K562 (cell line): ENCODE measurements at regions not wholly inside any gene's neighbourhood (a gene's known extent, or its start where the extent isn't known, plus 50 kb on each side); places are given as distances from the start of the nearest gene placed in this dataset.

Experiments used
- CREB1 ChIP-seq, 2 experiments: sonication (generic) in 1 of 2; formaldehyde crosslinking in 1 of 2; IDR thresholded peaks; 2 replicates each; pipeline versions ENCODE4 v1.6.1 to v1.8.0; 2012 to 2022; ENCODE audit warnings: inconsistent platforms in 1 of 2, mild to moderate bottlenecking in 1 of 2, missing genetic modification reagents in 1 of 2, moderate library complexity in 1 of 2
- CTCF ChIP-seq, 3 experiments: IDR thresholded peaks in 2 of 3; conservative IDR thresholded peaks in 1 of 3; 2 replicates each; pipeline ENCODE4 v1.5.1; 2011 to 2012; ENCODE audit warnings: low read length in 3 of 3, mild to moderate bottlenecking in 3 of 3, control low read depth in 2 of 3, improper control_type of control experiment in 1 of 3, inconsistent platforms in 1 of 3, low read depth in 1 of 3, mixed read lengths in 1 of 3, moderate library complexity in 1 of 3; ENCODE audit not compliant: insufficient read depth in 2 of 3
- KDM1A ChIP-seq, 2 experiments: fragments of 450-650 bp; IDR thresholded peaks; 2 replicates each; pipeline ENCODE4 v1.6.1; 2016; ENCODE audit warnings: mild to moderate bottlenecking in 2 of 2
- SAFB2 ChIP-seq: fragments of 200-400 bp; formaldehyde crosslinking; IDR thresholded peaks from 2 replicates; pipeline ENCODE4 v1.6.1; 2018; ENCODE audit warnings: borderline replicate concordance, low read length, low read depth, moderate library complexity; ENCODE audit not compliant: severe bottlenecking
- SIN3B ChIP-seq: fragments of 450-650 bp; IDR thresholded peaks from 2 replicates; pipeline ENCODE4 v1.6.1; 2017; ENCODE audit warnings: low read depth, mild to moderate bottlenecking, moderate library complexity
- TARDBP ChIP-seq: fragments of 450-650 bp; IDR thresholded peaks from 2 replicates; pipeline ENCODE4 v1.6.1; 2016
- ZNF609 ChIP-seq: sonication (generic); formaldehyde crosslinking; IDR thresholded peaks from 2 replicates; pipeline ENCODE4 v1.8.1; 2023; ENCODE audit warnings: missing genetic modification reagents, mild to moderate bottlenecking, borderline replicate concordance

- TF ChIP-seq SIN3B (no peak), SAFB2 (no peak), CTCF (IDR thresholded peaks at IDR 0.05 in 2 of 3, conservative IDR thresholded peaks at IDR 0.05 in 1 of 3; ENCODE audit: insufficient read depth in 2 of 3, low read depth in 1 of 3, low read length in 3 of 3) (no peak), KDM1A (IDR thresholded peaks at IDR 0.05) (no peak), CREB1 (IDR thresholded peaks at IDR 0.05) (no peak), CREB1 (CRISPR knock-in tag; IDR thresholded peaks at IDR 0.05) (no peak), ZNF609 (CRISPR knock-in tag) (no peak), TARDBP (no peak)
Observed at GRCh38 chr5:20088361-20088760, 100.4 kb upstream of the CDH18 start.
